ENCODE measurements at regions not wholly inside any gene's neighbourhood (a gene's known extent, or its start where the extent isn't known, plus 50 kb on each side); places are given as distances from the start of the nearest gene placed in this dataset.

- TF ChIP-seq CTCF (IDR thresholded peaks at IDR 0.05; ENCODE audit: low read depth, low read length, poor library complexity, severe bottlenecking) (no peak), EZH2phosphoT487 (IDR thresholded peaks at IDR 0.05; ENCODE audit: borderline replicate concordance, low read length) (no peak)
Measured at GRCh38 chr4:62208921-62209320, 1008.8 kb downstream of the ADGRL3 start.

All from DOHH2 (cell line).